ENCODE measurements at regions not wholly inside any gene's neighbourhood (a gene's known extent, or its start where the extent isn't known, plus 50 kb on each side); places are given as distances from the start of the nearest gene placed in this dataset.

GRCh38 chr21:34302521-34302920 is 61.3 kb upstream of the KCNE2 start (continued):
- TF ChIP-seq TERF1 (CRISPR knock-in tag; IDR thresholded peaks at IDR 0.05) (no peak), BORCS8-MEF2B (CRISPR knock-in tag; IDR thresholded peaks at IDR 0.05) (no peak), ZNF780A (CRISPR knock-in tag; IDR thresholded peaks at IDR 0.05) (no peak), ZNF724P (CRISPR knock-in tag; IDR thresholded peaks at IDR 0.05; ENCODE audit: borderline replicate concordance) (no peak)

GRCh38 chr21:34305605-34306604 is 57.9 kb upstream of the KCNE2 start:
- H3K4me2 ChIP-seq (ENCODE audit: low read depth, low read length): no peak overlapping the region
- no peaks in the 10 kb centered on the region for H4K20me1 ChIP-seq (ENCODE audit: insufficient read depth, low read length)
- no peak overlapping the region for H3K27ac ChIP-seq (ENCODE audit: extremely low read length, insufficient read depth, low read length)
- intact Hi-C loops (cut with micrococcal nuclease; ENCODE audit: unreplicated experiment) (no loop called here), in situ Hi-C loops (cut with HindIII; ENCODE audit: extremely low pct_ligation_motif_present, low pct_unique_long_range_greater_than_20kb) (no loop called here)
- no peaks in the 10 kb centered on the region for H3K9me3 ChIP-seq (ENCODE audit: low read length)
- ATAC-seq: no peak
- peaks cover 0 to 9% of the 10 kb centered on the region in 2 experiments; a peak in 1 of 5 replicates for H3K27me3 ChIP-seq (ENCODE audit: control insufficient read depth in 1 of 2, insufficient read depth in 2 of 2, low read length in 2 of 2)
- WGBS (ENCODE audit: low lambda C conversion rate): 32% methylated on average over 14 of the region's 14 CpGs
- no peak for DNase-seq (ENCODE audit: low spot score)
- no peak overlapping the region for H3K9ac ChIP-seq (ENCODE audit: insufficient read depth, low read depth, low read length)
- no peaks in the 10 kb centered on the region for H3K4me1 ChIP-seq (ENCODE audit: insufficient read depth, low read length)
- H2AFZ ChIP-seq (ENCODE audit: low read length): no peak overlapping the region
- no peak for FAIRE-seq
- ChIA-PET CTCF (ENCODE audit: low intra/inter-chr PET ratio, low total read pairs) (no interaction called here), POLR2A (no interaction called here)
- TF ChIP-seq MAFK (conservative IDR thresholded peaks at IDR 0.05 in 1 of 2, IDR thresholded peaks at IDR 0.05 in 1 of 2; ENCODE audit: low read length in 2 of 2) (peak in 1 of 2 experiments; percentile 31; a peak in 2 of 4 replicates), SKIL (CRISPR knock-in tag; IDR thresholded peaks at IDR 0.05; ENCODE audit: borderline replicate concordance) (no peak)
- H3K79me2 ChIP-seq (ENCODE audit: insufficient read depth, low read length): no peaks in the 10 kb centered on the region
- H3K36me3 ChIP-seq (replicated peaks in 1 of 2; ENCODE audit: control insufficient read depth in 1 of 2, insufficient read depth in 2 of 2, low read length in 2 of 2): no peaks in the 10 kb centered on the region
- no peak overlapping the region for H3K4me3 ChIP-seq (replicated peaks in 1 of 3; ENCODE audit: insufficient read depth in 1 of 3, low read depth in 2 of 3, low read length in 3 of 3)
- BruUV-seq (replicated peaks): no TSS peak

Data from HepG2 (cell line).